LNCAP (cell line): ENCODE measurements at regions not wholly inside any gene's neighbourhood (a gene's known extent, or its start where the extent isn't known, plus 50 kb on each side); places are given as distances from the start of the nearest gene placed in this dataset.

ENCODE experiments used
- CTCF ChIP-seq: fragments of 450-650 bp; IDR thresholded peaks from 2 replicates; pipeline ENCODE4 v1.5.1; 2017; ENCODE audit warnings: mild to moderate bottlenecking

GRCh38 chr3:181052256-181052655 is 62.7 kb upstream of the DNAJC19 start:
- no peak for TF ChIP-seq CTCF

GRCh38 chr3:181050738-181051137 is 61.2 kb upstream of the DNAJC19 start:
- TF ChIP-seq CTCF, result no peak

GRCh38 chr3:181040030-181040429 is 50.5 kb upstream of the DNAJC19 start:
- TF ChIP-seq CTCF, result no peak
